HPDE6-E6E7 (cell line): ENCODE measurements at regions not wholly inside any gene's neighbourhood (a gene's known extent, or its start where the extent isn't known, plus 50 kb on each side); places are given as distances from the start of the nearest gene placed in this dataset.
"Not testable (repeated sequence)": the region's sequence is repeated elsewhere in the genome, so short reads cannot be mapped to it uniquely, and the experiment has no call there.

Experiments
- DNase-seq: peaks from one replicate; pipeline ENCODE4 v3.0.0; 2011; ENCODE audit warnings: missing footprints; ENCODE audit errors: extremely low spot score

DNA sequence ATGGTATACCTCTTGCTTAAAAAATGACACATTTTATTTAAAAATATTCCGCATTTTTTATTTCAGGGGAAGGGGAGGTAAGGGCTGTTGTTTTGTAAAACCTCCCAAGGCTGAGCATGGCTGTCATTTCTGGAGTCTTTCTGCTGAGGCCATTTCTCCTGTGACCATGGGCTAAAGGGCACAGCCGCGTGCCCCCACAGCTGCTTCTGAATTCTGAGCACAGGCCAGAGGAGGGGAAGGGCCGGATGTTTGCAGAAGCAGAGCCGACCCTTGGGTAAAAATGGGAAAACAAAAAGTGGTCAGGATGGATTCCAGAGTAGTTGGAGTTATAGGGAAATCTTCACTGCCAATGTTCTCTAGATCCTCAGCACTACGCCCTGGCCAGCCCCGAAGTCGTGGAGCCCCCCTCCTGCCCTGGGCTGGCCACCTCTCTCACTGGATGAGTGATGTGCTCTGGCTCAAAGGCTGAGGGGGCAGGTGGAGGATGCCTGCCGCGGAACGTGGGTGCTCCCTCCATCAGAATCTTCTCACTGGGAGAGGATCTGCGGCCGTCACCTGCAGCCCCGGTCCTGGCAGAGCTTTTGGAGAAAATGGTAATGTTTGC lies 131.3 kb upstream of the ZEB1 start:
- no peak for DNase-seq

DNA sequence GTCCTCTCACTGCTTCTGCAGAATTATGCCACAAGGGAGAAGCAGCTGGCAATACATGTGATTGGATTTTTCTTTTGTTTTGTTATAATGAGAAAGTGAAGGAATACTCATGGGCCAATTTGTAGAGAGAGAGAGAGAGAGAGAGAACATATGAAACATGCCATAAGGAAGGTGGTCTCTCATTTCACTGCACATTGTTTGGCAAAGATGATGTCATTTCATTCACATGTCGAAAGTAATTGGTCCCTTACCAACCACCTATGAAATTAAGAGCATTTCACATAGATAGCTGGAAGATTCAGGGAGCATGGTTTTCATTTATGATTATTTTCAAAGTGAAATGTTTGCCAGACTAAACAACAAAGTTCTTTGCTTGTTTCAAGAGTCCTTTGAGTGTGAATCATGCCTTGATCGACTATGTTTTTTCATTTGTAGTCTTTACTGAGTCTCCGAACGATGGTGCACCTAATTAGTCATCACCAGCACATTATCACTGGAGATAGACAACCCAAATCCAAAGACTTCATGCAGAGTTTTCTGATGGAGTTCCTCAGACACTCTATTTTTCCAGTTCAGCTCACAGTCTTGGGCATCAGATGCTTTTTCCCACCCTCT lies 130.1 kb upstream of the ZEB1 start:
- no peak for DNase-seq

DNA sequence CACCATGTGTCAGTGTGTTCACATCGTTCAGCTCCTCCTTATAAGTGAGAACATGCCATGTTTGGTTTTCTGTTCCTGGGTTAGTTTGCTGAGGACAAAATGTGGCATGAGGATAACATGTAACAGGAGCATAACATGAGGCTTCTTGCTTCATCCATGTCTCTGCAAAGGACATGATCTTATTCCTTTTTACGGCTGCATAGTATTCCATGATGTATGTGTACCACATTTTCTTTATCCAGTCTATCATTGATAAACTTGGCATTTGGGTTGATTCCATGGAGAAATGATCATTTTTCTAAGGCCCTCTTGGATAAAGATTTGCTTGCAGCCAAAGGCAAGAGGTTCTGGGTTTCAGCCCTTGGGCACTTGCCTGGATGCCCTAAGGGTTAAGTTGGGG lies 128.5 kb upstream of the ZEB1 start:
- DNase-seq: no peak

DNA sequence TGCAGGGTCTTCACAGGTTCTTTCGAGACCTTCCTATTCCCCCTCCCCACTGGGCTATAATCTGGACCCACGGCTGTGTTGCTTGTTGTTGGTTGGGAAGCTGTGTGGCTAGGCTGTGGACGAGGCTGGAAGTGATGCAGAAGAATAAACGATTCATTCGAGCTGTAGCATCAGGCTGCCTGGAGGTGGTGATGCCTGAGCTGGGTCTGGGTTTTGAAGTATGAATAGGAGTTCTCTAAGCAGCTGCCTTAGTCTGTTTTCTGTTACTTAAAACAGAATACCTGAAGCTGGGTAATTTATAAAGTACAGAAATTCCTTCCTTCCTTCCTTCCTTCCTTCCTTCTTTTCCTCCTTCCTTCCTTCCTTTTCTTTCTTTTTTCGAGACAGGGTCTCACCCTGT lies 126.5 kb upstream of the ZEB1 start:
- DNase-seq: no peak

DNA sequence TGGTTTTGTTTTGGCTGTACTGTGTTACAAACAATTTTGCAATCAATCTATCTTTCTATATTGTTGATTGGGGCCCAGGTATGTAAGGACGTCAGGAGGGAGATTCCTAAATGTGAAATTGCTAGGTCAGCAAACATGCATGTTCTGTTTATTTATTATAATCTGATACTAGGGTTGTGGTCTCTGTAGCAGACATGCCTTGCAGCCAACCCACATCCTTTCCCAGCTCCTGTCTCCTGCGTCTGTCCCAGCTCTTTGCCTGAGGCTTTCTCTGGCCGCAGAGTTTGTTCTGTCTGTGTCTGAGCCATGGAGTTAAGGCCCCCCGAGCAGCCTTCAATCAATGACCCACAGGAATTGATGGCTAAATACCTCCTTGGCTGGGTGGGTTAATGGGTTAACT lies 124.0 kb upstream of the ZEB1 start:
- no peak for DNase-seq

DNA sequence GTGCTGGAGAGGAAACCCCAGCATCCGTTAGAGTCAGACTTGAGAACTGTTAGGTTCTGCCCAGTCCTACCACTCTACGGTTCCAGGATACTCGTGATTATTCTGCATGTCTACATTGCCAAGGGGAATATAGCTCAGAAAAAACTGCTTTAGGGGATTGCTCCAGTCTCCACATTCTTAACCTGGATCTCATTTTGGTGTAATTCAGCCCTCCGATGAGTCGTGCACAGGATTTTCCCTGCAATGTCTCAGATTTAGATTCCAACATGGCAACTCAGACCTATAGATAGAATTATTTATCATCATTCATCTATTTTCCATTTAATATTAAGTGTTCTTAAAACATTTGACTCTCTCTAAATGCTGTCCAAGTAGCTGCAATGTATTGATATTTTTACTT lies 121.1 kb upstream of the ZEB1 start:
- no peak for DNase-seq

DNA sequence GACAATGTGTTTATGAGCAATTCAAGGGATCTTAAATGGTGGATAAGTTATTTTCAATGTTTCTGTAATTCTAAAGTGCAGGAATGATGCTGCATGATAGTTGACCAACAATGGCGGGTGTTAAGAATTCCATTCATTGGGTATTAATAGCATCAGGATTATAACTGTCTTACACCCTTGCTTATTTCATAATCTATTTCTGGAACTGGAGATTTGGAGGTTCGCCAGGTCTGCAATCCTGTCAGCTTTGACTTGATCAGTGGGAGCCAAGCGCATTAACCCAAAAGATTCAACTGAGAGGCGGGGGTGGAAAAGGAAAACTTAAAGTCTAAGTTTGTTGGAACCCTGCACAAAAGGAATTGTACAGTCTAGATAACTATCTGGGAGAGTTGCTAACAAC lies 114.9 kb upstream of the ZEB1 start:
- DNase-seq: no peak

DNA sequence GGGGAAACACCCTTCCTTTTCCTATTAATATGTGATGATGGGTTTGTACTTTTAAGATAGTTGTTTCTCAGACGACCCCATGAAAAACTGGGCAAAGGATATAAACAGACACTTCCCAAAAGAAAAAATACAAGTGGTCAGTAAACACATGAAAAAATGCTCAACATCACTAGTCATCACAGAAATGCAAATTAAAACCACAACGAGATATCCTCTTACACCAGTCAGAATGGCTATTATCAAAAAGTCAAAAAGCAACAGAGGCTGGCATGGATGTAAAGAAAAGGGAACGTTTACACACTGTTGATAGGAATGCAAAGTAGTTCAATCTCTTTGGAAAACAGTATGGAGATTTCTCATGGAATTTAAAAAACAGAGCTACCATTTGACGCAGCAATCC lies 111.4 kb upstream of the ZEB1 start:
- DNase-seq: no peak

DNA sequence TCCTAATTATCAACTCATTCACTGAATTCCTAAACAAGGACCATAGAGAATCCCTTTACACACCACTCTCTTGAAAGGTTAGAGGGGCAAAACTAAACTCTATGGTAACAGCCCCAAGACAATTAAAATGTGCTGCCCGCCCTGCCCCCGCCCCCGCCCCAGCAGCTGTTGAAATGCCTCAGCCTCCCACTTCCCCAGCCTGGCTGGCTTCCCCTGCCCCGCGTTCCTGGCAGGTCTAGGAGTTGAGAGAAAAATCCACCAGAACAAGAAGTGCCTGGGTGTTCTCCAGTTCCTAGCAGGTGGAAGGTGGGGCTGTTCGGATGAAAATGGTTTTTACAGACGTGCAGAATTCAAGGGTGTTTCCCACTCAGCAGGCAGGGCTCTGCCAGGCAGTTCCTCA lies 109.5 kb upstream of the ZEB1 start:
- no peak for DNase-seq

DNA sequence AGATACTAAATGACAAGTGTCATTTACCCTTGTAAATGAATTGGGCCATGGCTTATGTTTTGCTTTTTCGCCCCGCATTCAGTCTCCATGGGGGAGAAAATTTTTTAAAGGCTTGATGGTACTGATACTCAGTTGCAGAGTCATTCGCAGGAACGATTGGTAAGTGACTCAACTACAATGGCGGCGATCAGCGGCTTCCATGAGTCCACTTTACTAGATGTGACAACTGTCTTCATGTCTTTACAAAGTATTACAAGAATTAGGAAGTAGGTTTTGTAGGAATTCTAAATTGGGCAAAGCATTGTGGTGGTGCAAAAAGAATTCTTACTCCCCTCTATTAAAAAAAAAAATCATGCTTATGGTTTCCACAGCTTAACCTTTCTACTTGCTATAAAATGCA lies 108.8 kb upstream of the ZEB1 start:
- DNase-seq: no peak

DNA sequence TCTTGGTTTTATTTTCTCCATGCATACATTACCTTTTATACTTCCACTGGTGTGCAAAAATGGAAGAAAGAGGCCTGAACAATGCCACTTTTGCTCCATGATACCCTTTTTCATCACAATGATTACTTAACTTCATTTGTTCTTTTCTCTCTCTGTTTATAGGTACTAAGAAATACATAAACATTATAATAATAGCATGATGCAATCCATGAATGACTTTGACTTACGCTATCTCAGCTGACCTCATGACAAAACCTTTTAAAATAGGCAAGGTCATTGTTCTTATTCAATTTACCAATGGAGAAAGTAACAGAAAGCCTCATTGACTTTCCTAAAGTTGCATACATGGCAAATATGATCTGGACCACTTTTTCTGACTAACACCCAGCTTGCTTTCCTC lies 105.1 kb upstream of the ZEB1 start:
- DNase-seq: no peak

DNA sequence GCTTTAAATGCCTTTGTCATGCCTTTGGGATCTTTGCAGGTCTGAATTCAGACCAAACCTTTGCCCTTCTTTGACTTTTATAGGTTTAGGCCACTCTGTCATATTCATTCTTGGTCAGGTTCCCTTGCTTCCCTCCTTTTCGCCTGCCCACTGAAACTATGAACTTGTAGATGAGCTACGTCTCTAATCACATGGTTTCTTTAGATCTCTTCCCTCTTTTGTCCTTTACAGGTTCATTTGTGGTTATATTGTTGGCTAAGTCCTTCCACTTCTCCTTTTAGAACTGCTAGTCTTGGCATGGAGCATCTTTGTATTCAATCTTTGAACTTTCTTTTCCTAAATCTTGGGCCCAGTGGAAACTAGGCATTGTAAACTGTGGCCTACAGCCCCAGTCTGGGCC lies 104.0 kb upstream of the ZEB1 start:
- no peak for DNase-seq

DNA sequence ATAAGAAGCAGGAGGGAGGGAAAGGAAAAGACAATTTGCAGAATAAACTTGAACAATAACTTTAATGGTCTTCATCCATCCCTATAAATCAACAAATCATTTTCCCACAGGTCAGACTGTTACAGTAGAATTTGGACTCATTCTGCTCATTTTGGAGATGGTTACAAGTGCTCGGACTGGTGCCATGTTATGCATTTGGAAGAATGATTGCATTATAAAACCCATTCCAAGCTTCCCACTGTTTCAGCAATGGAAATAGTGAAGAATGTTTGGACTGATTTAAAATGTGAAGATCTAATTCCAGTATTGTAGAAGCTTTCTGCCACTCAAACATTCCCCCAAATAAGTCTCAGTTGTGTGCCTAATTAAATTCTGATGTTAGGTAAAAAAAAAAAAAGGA lies 99.7 kb upstream of the ZEB1 start:
- no peak for DNase-seq

DNA sequence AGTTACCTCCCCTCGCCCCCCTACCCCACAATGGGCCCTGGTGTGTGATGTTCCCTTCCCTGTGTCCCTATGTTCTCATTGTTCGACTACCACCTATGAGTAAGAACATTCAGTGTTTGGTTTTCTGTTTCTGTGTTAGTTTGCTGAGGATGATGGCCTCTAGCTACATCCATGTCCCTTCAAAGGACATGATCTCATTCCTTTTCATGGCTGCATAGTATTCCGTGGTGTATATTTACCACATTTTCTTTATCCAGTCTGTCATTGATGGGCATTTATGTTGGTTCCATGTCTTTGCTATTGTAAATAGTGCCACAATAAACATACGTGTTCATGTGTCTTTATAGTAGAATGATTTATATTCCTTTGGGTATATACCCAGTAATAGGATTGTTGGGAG lies 90.2 kb upstream of the ZEB1 start:
- not testable (repeated sequence) for DNase-seq

DNA sequence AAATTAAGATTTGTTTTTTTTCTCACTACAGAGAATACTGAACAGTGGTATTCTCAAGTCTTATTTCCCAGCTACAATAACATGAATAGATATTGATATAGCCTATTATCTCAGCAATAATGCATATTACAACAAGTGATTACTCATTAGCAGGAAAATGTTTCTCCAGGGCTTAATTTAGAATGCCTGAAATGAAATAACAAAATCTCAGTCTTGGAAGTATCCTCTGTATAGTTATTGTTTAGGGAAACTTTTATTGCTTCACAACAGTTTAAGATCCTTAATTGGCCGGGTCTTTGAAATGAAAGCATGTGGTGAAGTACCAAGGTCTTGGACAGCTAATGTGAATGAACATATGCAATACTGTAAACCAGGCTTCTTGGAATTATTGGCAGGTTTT lies 79.1 kb upstream of the ZEB1 start:
- DNase-seq: no peak

DNA sequence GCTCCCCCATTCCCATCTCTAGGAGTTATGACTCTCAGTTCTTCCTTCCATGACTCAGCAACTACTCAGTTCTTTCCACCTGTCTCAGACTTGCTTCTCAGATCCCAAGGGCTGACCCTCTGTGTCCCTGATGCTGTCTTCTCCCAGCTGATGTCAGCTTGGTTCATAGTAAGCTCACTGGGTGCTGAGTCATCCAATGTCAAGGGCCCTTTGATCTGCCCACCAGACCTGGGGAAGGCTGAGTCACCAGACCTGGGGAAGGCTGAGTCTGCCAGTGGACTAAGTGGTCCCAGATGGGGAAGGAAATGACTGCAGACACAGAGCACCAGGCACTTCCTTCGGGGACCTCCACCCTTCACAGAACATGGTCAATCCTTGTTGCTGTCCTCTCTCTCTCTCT lies 76.1 kb upstream of the ZEB1 start:
- DNase-seq: no peak

DNA sequence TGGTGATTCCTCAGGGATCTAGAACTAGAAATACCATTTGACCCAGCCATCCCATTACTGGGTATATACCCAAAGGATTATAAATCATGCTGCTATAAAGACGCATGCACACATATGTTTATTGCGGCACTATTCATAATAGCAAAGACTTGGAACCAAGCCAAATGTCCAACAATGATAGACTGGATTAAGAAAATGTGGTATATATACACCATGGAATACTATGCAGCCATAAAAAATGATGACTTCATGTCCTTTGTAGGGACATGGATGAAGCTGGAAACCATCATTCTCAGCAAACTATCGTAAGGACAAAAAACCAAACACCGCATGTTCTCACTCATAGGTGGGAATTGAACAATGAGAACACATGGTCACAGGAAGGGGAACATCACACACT lies 67.9 kb upstream of the ZEB1 start:
- not testable (repeated sequence) for DNase-seq

DNA sequence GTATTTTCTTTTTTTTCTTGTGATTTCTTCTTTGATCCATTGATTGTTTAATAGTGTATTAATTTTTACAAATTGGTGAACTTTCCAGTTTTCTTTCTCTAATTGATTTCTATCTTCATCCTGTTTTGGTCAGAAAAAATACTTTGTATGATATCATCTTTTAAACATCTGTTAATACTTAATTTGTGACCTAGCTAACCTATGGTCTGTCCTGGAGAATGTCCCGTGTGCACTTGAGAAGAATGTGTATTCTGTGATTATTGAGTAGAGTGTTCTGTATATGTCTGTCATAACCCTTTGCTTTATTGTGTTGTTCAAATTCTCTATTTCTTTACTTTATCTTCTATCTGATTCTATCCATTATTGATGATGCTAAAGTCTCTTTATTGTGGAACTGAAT lies 65.8 kb upstream of the ZEB1 start:
- no peak for DNase-seq

DNA sequence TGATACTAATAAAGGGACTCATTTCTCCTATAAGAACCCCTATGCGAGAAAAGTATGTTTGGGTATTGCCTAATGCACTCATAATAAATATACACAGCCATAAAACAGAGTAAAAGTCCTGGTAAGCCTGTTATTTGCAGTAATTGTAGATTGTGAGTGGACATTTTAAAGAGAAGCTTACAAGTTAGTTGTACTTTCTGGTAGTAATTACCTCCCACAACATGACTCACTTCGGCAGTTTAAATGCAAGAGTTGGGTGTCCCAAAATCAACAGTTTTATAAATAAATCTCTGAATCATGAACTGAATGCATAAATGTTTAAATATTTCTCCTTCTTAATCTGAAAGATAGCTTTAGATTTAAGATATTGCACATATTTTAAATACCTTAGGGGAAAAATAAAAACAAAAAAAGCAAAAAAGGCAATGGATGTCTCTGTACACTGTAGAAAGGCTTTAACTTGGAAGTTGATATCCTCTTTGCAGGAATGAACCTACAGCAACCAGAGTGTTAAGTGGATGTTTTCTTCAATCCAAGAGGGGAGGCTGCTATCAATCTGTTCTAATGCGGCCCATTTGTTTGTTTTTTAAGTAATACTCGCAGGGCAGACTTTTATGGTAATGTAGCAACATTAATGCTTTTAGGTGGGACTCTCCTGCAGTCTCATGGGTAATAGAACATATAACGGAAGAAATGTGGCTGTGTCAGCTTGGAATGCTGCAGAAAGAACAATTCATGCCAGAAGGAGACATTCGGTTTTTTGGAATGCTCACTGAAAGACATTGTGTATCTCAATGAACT lies 57.3 kb upstream of the ZEB1 start:
- no peak for DNase-seq

DNA sequence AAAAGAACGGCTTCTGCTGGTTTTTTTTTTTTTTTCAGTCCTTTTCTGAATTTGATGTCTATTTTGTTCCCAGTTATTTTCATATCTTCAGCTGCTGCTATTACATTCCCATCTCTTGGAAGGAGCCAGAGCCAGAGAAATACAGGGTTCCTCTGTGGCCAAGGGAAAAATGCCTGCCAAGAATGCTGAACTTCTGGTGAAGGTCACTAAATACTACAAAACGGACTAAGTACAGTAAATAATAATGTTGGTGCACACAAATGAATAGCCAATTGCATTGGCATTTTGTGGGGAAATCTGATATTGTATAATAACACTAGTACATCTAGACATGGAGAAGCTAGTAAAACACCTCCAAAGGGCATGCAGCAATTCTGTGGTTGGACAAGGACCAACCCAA lies 56.3 kb upstream of the ZEB1 start:
- DNase-seq: no peak

DNA sequence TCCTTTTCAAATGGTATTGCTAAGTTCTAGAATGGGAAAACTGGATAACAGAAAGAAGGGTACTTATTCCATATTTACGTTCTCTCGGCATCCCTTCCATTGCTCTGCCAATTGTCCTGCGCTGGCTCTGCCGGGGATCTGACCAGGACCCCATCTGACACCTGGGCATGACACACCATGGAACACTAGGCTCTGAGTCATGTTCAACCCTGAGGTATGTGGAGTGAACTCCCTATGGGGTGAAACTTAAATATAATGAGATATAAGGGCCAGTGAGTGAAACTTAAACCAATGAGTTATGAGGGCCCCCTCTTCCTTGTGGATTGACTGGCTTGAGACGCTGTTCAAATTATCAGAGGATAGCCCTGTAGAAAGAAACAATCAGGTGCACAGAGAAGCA lies 55.1 kb upstream of the ZEB1 start:
- peak; percentile 0 for DNase-seq

DNA sequence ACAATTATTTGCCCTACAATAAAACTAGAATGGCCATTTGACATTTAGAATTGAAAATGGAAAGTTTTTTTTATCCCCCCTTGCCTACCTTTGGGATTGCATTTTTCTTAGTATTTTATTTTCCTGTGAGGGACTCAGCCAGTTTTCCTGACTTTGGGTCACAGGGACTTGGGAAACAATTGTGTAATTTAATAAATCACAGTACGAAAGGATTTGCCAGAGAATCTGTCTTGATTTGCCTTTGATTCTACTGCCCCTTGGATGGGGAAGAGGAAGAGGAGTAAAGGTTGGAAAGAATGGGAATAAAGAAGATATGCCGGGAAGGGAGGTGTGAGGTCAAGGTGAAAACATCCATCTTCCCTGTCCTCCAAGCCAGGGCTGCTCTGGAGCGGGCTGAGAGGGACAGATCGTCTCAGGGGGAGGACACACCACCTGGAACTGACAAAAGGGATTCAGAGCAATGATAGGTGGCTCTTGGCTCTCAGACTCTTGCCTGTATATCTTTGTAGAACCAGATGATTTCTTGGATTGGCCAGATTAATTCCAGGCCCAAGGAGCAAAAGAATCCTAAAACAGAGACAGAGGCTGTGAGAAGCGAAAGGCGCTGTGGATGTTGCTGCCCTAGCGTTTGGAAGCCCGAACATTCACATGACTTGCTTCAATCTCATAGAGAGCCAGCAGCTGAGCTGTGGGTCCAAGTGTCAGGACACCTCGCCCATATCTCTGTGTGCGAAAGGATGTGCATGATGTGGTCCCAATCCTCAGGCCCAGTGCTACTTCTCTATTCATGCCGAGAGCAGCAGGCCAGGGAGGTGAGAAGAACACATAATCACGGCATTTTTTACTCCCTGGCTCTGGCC lies 50.3 kb upstream of the ZEB1 start:
- no peak for DNase-seq
